ENCODE measurements at regions not wholly inside any gene's neighbourhood (a gene's known extent, or its start where the extent isn't known, plus 50 kb on each side); places are given as distances from the start of the nearest gene placed in this dataset.
A peak's percentile ranks its signal among the peaks of the same experiment; 100 is the strongest.

- H3K36me3 Mint-ChIP-seq (ENCODE audit: low read depth) = peaks cover 13% of the 10 kb centered on the region
- H3K9me3 Mint-ChIP-seq = no peaks in the 10 kb centered on the region
- intact Hi-C loops (cut with micrococcal nuclease) = no loop called here
- H3K4me1 Mint-ChIP-seq (ENCODE audit: low read depth) = peaks cover 28% of the 10 kb centered on the region
- TF ChIP-seq CTCF (IDR thresholded peaks at IDR 0.05) = no peak
- no peak for DNase-seq
- no peak overlapping the region for H3K27ac Mint-ChIP-seq
- CTCF ChIA-PET = no interaction called here
- no peak for ATAC-seq
- H3K4me3 Mint-ChIP-seq = no peak overlapping the region
- POLR2A ChIA-PET = interaction anchor here (0.8 kb wide), 1 partner anchor 16 kb away, joined by 3 read pairs; no protein-coding TSS in a partner anchor
- H3K27me3 Mint-ChIP-seq = no peaks in the 10 kb centered on the region
Measured at GRCh38 chr13:73820285-73820684, 313.9 kb downstream of the KLF12 start.

GRCh38 chr13:73819711-73820110 lies 314.5 kb downstream of the KLF12 start:
- intact Hi-C loops (cut with micrococcal nuclease) = no loop called here
- Mint-ChIP-seq H3K27ac (no peak overlapping the region), H3K4me3 (no peak overlapping the region), H3K4me1 (ENCODE audit: low read depth) (peaks cover 25% of the 10 kb centered on the region), H3K27me3 (no peaks in the 10 kb centered on the region), H3K9me3 (no peaks in the 10 kb centered on the region), H3K36me3 (ENCODE audit: low read depth) (peaks cover 15% of the 10 kb centered on the region)
- ChIA-PET POLR2A (interaction anchor here (0.8 kb wide), 1 partner anchor 15 kb away, joined by 3 read pairs; no protein-coding TSS in a partner anchor), CTCF (no interaction called here)
- no peak for TF ChIP-seq CTCF (IDR thresholded peaks at IDR 0.05)
- DNase-seq (no peak), ATAC-seq (no peak)

GRCh38 chr13:73816702-73817101 lies 317.5 kb downstream of the KLF12 start:
- Mint-ChIP-seq H3K4me1 (ENCODE audit: low read depth) (peaks cover 15% of the 10 kb centered on the region), H3K9me3 (no peaks in the 10 kb centered on the region), H3K4me3 (no peak overlapping the region), H3K27ac (no peak overlapping the region), H3K27me3 (no peaks in the 10 kb centered on the region), H3K36me3 (ENCODE audit: low read depth) (peaks cover 21% of the 10 kb centered on the region)
- intact Hi-C loops (cut with micrococcal nuclease) = no loop called here
- DNase-seq (no peak), ATAC-seq (peak; percentile 34)
- no peak for TF ChIP-seq CTCF (IDR thresholded peaks at IDR 0.05)
- ChIA-PET POLR2A (no interaction called here), CTCF (no interaction called here)

GRCh38 chr13:73815796-73816195 lies 318.4 kb downstream of the KLF12 start:
- peaks cover 6% of the 10 kb centered on the region for H3K4me1 Mint-ChIP-seq (ENCODE audit: low read depth)
- peaks cover 18% of the 10 kb centered on the region for H3K36me3 Mint-ChIP-seq (ENCODE audit: low read depth)
- ATAC-seq (no peak), DNase-seq (no peak)
- CTCF ChIA-PET = interaction anchor here (0.9 to 1.0 kb wide), 2 partner anchors 19 to 493 kb away, joined by 3 read pairs; no protein-coding TSS in a partner anchor
- intact Hi-C loops (cut with micrococcal nuclease) = no loop called here
- no peak overlapping the region for H3K4me3 Mint-ChIP-seq
- no peak for TF ChIP-seq CTCF (IDR thresholded peaks at IDR 0.05)
- POLR2A ChIA-PET = no interaction called here
- H3K27me3 Mint-ChIP-seq = no peaks in the 10 kb centered on the region
- H3K9me3 Mint-ChIP-seq = no peaks in the 10 kb centered on the region
- H3K27ac Mint-ChIP-seq = no peak overlapping the region

- no peak for DNase-seq
- no peak overlapping the region for H3K4me3 Mint-ChIP-seq
- intact Hi-C loops (cut with micrococcal nuclease) = no loop called here
- TF ChIP-seq CTCF (IDR thresholded peaks at IDR 0.05) = no peak
- peaks cover 22% of the 10 kb centered on the region for H3K36me3 Mint-ChIP-seq (ENCODE audit: low read depth)
- no peak overlapping the region for H3K27ac Mint-ChIP-seq
- no peaks in the 10 kb centered on the region for H3K9me3 Mint-ChIP-seq
- ChIA-PET POLR2A (no interaction called here), CTCF (interaction anchor here (0.8 to 1.0 kb wide), 2 partner anchors 25 to 47 kb away, joined by 3 read pairs; no protein-coding TSS in a partner anchor)
- no peaks in the 10 kb centered on the region for H3K27me3 Mint-ChIP-seq
- H3K4me1 Mint-ChIP-seq (ENCODE audit: low read depth) = peaks cover 16% of the 10 kb centered on the region
- ATAC-seq = no peak
Measured at GRCh38 chr13:73810647-73811046, 323.6 kb downstream of the KLF12 start.
